ENCODE measurements at regions not wholly inside any gene's neighbourhood (a gene's known extent, or its start where the extent isn't known, plus 50 kb on each side); places are given as distances from the start of the nearest gene placed in this dataset.

DNA sequence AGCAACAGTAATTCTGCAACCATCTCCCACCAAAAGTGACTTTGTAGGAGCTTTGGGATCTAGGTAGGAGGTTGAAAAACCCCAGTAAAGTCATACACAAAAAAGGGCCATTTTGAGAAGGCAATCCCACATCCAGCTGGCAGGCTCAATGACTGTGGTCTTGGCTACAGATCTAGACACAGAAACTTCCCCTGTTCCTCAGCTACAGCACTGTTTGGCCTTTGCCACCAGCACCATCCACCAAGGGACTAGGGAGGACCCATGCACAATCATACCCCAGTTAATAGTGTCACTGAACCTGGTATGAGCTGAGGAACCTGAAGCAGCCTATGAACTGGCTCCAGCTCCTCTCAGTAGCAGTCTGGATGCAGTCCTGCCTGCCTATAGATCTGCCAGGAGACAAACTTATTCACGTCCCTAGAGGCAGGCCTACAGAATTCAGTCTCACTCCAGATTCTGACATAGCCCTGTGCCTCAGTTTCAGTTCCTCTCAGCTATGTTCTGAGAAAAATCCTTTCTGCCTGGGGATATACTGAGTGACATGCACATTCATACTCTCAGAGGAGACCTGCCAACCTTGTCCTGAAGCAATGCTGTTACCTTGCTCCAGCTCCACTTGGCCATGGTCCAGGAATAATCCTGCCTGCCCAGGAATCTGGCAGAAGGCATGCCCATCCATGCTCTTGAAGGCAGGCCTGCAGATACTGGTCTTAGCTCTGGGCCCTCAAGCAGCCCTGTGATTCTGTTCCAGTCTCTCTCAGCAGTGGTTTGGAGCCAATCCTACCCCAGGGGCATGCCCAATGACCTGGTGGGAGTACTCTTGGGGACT is 2048.3 kb upstream of the PCDH20 start:
- no peak overlapping the region for H3K4me3 Mint-ChIP-seq
- H3K27ac Mint-ChIP-seq = no peak overlapping the region
- 0 out of 2 replicates have a peak, but pooled peaks cover 7% of the 10 kb centered on the region for H3K9me3 Mint-ChIP-seq
- H3K36me3 Mint-ChIP-seq = no peaks in the 10 kb centered on the region
- ATAC-seq (no peak), DNase-seq (ENCODE audit: low spot score) (no peak)
- ChIA-PET POLR2A (no interaction called here), CTCF (interaction anchor here (1.3 kb wide), 1 partner anchor 8 kb away, joined by 3 read pairs; no protein-coding TSS in a partner anchor)
- no peaks in the 10 kb centered on the region for H3K27me3 Mint-ChIP-seq (ENCODE audit: low read depth)
- TF ChIP-seq ZNF317 (CRISPR knock-in tag; IDR thresholded peaks at IDR 0.05; ENCODE audit: borderline replicate concordance, low read depth) (no peak), JUN (CRISPR knock-in tag; IDR thresholded peaks at IDR 0.05) (no peak), NFYB (CRISPR knock-in tag; conservative IDR thresholded peaks at IDR 0.05; ENCODE audit: low read depth) (no peak), SMAD3 (CRISPR knock-in tag; IDR thresholded peaks at IDR 0.05; ENCODE audit: borderline replicate concordance) (no peak), MXD4 (CRISPR knock-in tag; IDR thresholded peaks at IDR 0.05; ENCODE audit: borderline replicate concordance) (no peak), GRHL2 (CRISPR knock-in tag; IDR thresholded peaks at IDR 0.05; ENCODE audit: insufficient replicate concordance, severe bottlenecking) (no peak)
- H3K4me1 Mint-ChIP-seq = peaks cover 3% of the 10 kb centered on the region; the same call in 1 of the 2 replicates

DNA sequence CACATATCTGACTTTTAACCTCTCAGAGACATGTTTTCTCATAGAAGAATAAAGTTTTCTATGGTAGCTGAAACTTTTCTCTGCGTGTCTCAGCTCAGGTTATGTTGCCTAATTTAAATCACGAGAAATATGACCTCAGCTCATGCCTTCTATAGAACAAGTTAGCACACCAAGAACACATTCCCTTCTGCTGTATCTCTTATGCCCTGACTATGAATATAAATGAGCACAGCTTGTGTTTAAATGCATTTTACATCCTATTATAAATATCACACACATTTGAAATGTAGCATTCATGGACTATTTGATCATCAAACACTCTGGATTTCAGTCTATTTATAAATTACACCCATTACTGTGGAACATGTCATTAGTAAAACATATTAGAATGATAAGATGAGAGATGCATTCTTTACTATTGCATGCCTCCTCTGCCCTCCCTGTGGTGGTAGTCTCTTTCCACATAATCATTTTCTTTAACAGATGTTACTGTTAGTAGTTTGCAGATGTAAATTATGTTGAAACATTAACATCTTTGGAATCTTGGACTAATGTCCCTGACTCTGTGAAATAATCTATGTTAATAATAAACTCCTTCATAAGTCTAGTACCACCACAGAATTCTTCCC is 2044.9 kb upstream of the PCDH20 start:
- Mint-ChIP-seq H3K27ac (no peak overlapping the region), H3K4me1 (peaks cover 3% of the 10 kb centered on the region; the same call in 1 of the 2 replicates), H3K4me3 (no peak overlapping the region), H3K27me3 (ENCODE audit: low read depth) (no peaks in the 10 kb centered on the region), H3K36me3 (no peaks in the 10 kb centered on the region), H3K9me3 (0 out of 2 replicates have a peak, but pooled peaks cover 3% of the 10 kb centered on the region)
- no peak for DNase-seq (ENCODE audit: low spot score)
- CTCF ChIA-PET = no interaction called here
- ATAC-seq = no peak
- TF ChIP-seq, protein P1, sequence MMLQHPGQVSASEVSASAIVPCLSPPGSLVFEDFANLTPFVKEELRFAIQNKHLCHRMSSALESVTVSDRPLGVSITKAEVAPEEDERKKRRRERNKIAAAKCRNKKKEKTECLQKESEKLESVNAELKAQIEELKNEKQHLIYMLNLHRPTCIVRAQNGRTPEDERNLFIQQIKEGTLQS (CRISPR knock-in tag; conservative IDR thresholded peaks at IDR 0.05) = no peak
- no peak for TF ChIP-seq MYBL2 (CRISPR knock-in tag; IDR thresholded peaks at IDR 0.05)
- TF ChIP-seq, protein P2, sequence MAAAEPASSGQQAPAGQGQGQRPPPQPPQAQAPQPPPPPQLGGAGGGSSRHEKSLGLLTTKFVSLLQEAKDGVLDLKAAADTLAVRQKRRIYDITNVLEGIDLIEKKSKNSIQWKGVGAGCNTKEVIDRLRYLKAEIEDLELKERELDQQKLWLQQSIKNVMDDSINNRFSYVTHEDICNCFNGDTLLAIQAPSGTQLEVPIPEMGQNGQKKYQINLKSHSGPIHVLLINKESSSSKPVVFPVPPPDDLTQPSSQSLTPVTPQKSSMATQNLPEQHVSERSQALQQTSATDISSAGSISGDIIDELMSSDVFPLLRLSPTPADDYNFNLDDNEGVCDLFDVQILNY (CRISPR knock-in tag; IDR thresholded peaks at IDR 0.05) = no peak
- POLR2A ChIA-PET = no interaction called here

DNA sequence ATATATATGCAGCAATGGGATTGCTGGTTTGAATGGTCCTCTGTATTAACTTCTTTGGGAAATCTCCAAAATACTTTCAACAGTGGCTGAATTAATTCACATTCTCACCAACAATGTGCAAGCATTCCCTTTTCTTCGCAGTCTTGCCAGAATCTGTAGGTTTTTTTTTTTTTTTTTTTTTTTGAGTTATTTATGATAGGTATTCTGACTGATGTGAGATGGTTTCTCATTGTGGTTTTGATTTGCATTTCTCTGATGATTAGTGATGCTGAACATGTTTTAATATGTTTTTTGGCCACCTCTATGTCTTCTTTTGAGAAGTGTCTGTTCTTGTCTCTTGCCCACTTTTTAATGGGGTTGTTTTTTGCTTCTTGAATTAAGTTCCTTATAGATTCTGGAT is 2041.5 kb upstream of the PCDH20 start:
- POLR2A ChIA-PET = no interaction called here
- Mint-ChIP-seq H3K9me3 (no peaks in the 10 kb centered on the region), H3K27me3 (ENCODE audit: low read depth) (no peaks in the 10 kb centered on the region), H3K4me1 (no peaks in the 10 kb centered on the region), H3K4me3 (no peak overlapping the region), H3K36me3 (no peaks in the 10 kb centered on the region), H3K27ac (no peak overlapping the region)
- no peak for ATAC-seq
- CTCF ChIA-PET = no interaction called here
- no peak for DNase-seq (ENCODE audit: low spot score)
- TF ChIP-seq SMAD4 (CRISPR knock-in tag; IDR thresholded peaks at IDR 0.05) = no peak
- TF ChIP-seq FOXJ3 (CRISPR knock-in tag; IDR thresholded peaks at IDR 0.05; ENCODE audit: borderline replicate concordance) = no peak
- TF ChIP-seq, protein P3, sequence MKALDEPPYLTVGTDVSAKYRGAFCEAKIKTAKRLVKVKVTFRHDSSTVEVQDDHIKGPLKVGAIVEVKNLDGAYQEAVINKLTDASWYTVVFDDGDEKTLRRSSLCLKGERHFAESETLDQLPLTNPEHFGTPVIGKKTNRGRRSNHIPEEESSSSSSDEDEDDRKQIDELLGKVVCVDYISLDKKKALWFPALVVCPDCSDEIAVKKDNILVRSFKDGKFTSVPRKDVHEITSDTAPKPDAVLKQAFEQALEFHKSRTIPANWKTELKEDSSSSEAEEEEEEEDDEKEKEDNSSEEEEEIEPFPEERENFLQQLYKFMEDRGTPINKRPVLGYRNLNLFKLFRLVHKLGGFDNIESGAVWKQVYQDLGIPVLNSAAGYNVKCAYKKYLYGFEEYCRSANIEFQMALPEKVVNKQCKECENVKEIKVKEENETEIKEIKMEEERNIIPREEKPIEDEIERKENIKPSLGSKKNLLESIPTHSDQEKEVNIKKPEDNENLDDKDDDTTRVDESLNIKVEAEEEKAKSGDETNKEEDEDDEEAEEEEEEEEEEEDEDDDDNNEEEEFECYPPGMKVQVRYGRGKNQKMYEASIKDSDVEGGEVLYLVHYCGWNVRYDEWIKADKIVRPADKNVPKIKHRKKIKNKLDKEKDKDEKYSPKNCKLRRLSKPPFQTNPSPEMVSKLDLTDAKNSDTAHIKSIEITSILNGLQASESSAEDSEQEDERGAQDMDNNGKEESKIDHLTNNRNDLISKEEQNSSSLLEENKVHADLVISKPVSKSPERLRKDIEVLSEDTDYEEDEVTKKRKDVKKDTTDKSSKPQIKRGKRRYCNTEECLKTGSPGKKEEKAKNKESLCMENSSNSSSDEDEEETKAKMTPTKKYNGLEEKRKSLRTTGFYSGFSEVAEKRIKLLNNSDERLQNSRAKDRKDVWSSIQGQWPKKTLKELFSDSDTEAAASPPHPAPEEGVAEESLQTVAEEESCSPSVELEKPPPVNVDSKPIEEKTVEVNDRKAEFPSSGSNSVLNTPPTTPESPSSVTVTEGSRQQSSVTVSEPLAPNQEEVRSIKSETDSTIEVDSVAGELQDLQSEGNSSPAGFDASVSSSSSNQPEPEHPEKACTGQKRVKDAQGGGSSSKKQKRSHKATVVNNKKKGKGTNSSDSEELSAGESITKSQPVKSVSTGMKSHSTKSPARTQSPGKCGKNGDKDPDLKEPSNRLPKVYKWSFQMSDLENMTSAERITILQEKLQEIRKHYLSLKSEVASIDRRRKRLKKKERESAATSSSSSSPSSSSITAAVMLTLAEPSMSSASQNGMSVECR (CRISPR knock-in tag; IDR thresholded peaks at IDR 0.05; ENCODE audit: borderline replicate concordance) = no peak
- TF ChIP-seq NFYB (CRISPR knock-in tag; conservative IDR thresholded peaks at IDR 0.05; ENCODE audit: low read depth) = no peak
- TF ChIP-seq, protein P4, sequence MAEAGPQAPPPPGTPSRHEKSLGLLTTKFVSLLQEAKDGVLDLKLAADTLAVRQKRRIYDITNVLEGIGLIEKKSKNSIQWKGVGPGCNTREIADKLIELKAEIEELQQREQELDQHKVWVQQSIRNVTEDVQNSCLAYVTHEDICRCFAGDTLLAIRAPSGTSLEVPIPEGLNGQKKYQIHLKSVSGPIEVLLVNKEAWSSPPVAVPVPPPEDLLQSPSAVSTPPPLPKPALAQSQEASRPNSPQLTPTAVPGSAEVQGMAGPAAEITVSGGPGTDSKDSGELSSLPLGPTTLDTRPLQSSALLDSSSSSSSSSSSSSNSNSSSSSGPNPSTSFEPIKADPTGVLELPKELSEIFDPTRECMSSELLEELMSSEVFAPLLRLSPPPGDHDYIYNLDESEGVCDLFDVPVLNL (CRISPR knock-in tag; IDR thresholded peaks at IDR 0.05; ENCODE audit: borderline replicate concordance, low read depth) = no peak
- TF ChIP-seq, protein P5, sequence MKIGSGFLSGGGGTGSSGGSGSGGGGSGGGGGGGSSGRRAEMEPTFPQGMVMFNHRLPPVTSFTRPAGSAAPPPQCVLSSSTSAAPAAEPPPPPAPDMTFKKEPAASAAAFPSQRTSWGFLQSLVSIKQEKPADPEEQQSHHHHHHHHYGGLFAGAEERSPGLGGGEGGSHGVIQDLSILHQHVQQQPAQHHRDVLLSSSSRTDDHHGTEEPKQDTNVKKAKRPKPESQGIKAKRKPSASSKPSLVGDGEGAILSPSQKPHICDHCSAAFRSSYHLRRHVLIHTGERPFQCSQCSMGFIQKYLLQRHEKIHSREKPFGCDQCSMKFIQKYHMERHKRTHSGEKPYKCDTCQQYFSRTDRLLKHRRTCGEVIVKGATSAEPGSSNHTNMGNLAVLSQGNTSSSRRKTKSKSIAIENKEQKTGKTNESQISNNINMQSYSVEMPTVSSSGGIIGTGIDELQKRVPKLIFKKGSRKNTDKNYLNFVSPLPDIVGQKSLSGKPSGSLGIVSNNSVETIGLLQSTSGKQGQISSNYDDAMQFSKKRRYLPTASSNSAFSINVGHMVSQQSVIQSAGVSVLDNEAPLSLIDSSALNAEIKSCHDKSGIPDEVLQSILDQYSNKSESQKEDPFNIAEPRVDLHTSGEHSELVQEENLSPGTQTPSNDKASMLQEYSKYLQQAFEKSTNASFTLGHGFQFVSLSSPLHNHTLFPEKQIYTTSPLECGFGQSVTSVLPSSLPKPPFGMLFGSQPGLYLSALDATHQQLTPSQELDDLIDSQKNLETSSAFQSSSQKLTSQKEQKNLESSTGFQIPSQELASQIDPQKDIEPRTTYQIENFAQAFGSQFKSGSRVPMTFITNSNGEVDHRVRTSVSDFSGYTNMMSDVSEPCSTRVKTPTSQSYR (CRISPR knock-in tag; IDR thresholded peaks at IDR 0.05) = no peak
- TF ChIP-seq, protein P6, sequence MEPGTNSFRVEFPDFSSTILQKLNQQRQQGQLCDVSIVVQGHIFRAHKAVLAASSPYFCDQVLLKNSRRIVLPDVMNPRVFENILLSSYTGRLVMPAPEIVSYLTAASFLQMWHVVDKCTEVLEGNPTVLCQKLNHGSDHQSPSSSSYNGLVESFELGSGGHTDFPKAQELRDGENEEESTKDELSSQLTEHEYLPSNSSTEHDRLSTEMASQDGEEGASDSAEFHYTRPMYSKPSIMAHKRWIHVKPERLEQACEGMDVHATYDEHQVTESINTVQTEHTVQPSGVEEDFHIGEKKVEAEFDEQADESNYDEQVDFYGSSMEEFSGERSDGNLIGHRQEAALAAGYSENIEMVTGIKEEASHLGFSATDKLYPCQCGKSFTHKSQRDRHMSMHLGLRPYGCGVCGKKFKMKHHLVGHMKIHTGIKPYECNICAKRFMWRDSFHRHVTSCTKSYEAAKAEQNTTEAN (CRISPR knock-in tag; IDR thresholded peaks at IDR 0.05) = no peak
- TF ChIP-seq CBFB (CRISPR knock-in tag; IDR thresholded peaks at IDR 0.05; ENCODE audit: low read depth) = no peak
- TF ChIP-seq, protein P7, sequence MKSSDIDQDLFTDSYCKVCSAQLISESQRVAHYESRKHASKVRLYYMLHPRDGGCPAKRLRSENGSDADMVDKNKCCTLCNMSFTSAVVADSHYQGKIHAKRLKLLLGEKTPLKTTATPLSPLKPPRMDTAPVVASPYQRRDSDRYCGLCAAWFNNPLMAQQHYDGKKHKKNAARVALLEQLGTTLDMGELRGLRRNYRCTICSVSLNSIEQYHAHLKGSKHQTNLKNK (CRISPR knock-in tag; IDR thresholded peaks at IDR 0.05) = no peak
- TF ChIP-seq NR3C1 (CRISPR knock-in tag; conservative IDR thresholded peaks at IDR 0.05; ENCODE audit: low read depth) = no peak
